ENCODE measurements at regions not wholly inside any gene's neighbourhood (a gene's known extent, or its start where the extent isn't known, plus 50 kb on each side); places are given as distances from the start of the nearest gene placed in this dataset.
A peak's percentile ranks its signal among the peaks of the same experiment; 100 is the strongest.

- no peak for DNase-seq
Observed at GRCh38 chr9:73805111-73805510, 653.4 kb downstream of the ANXA1 start.

DNA sequence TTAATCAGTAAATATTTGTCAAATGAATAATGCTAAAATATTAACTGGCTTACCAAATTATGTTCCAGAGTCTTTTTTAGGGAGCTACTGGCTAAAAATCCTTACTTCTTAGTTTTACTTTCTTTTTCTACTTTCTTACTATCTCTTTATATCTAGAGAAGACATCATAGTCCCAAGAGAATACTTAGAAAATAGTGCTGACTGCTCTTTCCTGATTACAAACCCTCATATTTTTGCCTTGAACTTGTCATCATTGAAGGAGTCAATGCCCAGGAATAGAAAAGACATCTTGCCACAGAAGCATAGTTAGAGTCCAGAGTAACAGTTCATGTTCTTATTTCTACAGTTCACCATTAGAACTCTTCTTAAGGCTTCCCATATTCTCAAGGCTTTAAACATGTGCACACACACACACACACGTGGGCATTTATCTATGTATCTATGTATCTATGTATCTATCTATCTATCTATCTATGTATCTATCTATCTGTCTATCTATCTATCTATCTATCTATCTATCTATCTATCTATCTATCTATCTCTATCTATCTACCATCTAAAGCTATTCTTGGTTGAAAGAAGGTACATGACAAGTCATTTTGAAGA is 654.3 kb downstream of the ANXA1 start:
- no peak for DNase-seq

- no peak for DNase-seq
Observed at GRCh38 chr9:73806876-73807275, 655.2 kb downstream of the ANXA1 start.

DNA sequence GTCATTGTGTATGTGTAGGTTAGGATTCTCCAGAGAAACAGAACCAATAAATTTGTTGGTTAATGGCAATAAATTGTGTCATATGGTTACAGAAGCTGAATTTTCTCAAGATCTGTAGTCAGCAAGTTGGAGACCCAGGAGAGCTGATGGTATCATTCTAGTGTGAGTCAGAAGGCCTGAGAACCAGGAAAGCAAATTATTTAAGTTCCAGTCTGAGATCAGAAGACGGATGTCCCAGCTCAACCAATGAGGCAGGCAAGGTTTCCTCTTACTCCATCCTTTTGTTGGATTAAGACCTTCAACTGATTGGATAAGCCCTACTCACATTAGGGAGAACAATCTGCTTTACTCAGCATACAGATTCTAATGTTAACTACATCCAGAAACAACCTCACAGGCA is 656.3 kb downstream of the ANXA1 start:
- no peak for DNase-seq

DNA sequence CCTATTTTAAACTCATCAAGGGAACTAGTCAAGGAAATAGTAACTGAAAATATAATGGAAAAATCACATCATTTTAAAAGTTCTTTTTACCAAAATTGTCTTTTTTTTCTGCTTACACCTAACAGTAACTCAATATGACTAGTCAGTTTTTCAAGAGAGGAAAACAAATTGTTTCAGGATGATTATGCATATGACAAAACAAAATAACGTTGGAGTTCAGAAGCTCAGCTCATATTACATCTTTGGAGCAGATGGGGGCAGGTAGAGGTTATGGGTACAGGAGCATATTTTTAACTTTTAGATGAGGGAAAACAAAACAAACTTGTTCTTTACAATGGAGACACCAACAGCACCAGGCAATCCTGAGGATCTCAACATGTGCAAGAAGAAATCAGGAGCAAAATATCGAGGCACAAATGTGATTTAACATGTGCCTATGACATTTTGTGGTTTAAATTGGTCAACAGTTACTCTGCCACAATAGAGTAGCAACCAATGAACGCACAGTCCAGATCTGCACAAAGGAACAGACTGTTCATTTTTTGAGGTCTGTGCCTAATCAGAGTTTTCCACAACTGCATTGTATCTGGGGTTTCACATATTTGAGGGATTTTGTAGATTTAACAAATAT is 659.0 kb downstream of the ANXA1 start:
- DNase-seq: no peak

- DNase-seq: no peak
Observed at GRCh38 chr9:73813546-73813945, 661.9 kb downstream of the ANXA1 start.

GRCh38 chr9:73816905-73817304 is 665.2 kb downstream of the ANXA1 start:
- DNase-seq: no peak

DNA sequence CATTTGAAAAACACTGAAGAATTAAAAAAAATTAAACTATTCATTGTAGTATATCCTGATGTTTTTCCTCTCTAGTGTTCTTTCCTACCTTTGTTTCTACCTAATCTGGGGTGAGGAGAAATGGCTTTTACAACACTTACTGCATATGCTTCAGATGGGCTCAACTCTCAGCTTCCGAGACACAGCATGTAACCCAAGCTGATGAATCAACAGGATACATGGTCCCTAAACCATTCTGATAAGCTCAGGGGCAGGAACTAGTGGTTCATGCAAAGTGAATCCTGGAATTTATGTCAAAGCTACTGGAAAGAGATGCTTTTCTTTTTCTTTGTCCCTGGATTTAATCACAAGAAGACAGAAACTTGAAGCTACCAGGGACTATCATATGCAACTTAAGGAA is 672.5 kb upstream of the RORB start:
- DNase-seq: no peak

GRCh38 chr9:73838871-73839270 is 658.3 kb upstream of the RORB start:
- DNase-seq: no peak

- no peak for DNase-seq
Observed at GRCh38 chr9:73839471-73839870, 657.7 kb upstream of the RORB start.

DNA sequence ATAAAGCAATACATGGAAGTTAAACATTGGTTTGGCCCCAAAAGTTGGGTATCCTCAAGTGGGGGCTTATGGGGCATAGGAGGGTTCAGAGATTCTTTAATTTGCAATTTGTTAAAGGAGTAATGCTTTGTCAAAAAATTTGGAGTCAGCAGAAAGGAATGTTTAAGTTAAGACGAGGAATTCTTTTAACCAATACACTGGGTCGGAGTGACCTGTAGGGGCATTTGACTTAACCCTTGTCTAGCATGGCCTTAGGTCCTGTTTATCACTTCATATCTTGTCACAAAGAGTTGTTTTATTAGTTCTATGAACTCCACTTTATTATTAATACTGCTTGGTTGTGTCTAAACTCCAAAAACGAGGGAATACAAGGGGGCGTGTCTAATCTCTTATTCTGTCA is 656.1 kb upstream of the RORB start:
- no peak for DNase-seq

DNA sequence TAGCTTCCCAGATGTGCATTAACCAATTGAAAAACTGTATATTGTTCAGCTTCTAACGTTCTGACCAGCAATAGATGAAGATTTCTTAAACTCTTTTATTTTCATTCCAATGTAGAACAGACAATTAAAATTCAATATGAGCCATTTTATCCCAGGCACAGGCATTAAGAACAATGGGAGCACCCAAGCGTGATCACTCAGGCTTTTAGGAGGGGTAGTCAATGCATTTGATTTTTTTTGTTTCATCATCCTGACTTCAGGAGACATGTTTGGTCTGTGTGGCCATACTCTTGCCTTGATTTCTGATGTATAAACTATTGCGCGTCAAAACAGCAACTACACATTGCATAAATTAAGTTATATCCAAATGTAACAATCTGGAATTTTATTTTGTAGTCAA is 653.0 kb upstream of the RORB start:
- no peak for DNase-seq

DNA sequence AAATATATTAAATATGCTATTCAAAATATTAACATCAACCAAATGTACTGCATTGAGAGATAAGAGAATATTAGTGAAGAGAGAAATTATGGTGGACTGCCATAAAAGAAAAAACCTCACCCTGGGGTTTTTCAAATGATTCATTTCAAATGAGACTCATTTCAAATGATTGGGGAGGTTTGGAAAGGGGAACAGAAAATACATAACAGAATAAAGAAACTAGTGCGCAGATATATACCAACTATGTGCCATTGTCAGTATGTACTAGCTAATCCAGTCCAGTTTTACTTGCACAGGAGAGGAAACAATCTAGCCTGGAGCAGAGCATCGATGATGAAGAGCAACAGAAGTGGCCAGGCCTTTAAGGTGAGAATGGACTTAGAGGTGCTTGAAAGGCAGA is 651.6 kb upstream of the RORB start:
- DNase-seq: no peak

GRCh38 chr9:73845954-73846690 is 651.0 kb upstream of the RORB start:
- no peak for DNase-seq

DNA sequence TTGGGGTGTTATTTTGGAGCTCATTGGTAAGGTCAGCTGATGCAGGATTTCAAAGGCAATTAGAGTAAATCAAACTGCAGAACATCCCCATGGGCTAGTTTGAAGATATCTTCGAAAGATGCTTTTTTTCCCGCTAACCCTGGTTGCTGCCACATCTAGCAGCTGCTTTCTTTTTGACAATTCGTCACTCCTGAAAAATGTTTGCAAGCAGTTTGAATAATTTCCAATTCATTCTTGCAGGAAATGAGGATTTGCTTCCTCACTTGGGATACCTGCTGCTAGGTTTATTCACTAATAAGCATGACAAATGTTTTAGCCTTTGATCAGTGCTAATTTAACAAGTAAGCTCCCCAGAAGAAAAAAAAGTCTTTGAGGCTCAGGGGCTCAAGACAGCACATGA is 649.6 kb upstream of the RORB start:
- DNase-seq: no peak

GRCh38 chr9:73853549-73853948 is 643.6 kb upstream of the RORB start:
- DNase-seq: no peak

GRCh38 chr9:73855206-73855605 is 641.9 kb upstream of the RORB start:
- no peak for DNase-seq

- no peak for DNase-seq
Observed at GRCh38 chr9:73863924-73864323, 633.2 kb upstream of the RORB start.

DNA sequence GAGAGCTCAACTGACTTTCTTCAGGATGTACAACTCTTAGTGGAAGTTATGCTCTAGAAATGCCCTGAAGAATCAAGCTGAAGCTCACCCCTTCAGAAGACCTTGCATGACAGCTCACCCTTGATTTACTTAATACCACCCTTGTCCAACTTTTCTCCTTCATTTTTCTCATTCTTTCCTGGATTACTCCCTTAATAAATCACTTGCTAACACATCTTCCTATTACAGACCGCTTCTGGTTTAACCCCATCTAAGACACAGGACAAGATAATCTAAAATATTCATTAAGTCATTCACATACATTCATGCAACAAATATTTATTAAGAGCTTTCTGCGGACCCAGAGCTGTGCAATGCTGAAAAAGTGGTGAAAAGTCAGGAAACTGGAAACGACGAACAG is 630.7 kb upstream of the RORB start:
- DNase-seq: no peak

DNA sequence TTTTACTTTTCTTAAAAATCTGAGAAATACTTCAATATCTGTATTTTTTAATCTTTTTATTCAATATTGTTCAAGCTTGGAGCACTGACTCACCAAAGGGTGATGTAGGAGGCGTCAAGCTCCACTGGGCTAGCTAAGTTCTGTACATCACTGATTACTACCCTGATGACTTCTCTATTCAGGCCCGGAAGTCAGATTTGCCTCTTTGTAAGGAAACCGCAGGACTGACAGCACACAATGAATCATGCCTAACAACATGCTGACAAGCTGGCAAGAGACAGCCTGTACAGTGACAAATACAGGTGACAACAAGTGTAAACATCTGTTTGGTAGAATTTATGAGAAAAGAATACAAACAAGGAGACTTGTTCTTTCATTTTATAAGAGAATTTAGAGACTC is 627.9 kb upstream of the RORB start:
- peak; percentile 6 to 21 for DNase-seq

DNA sequence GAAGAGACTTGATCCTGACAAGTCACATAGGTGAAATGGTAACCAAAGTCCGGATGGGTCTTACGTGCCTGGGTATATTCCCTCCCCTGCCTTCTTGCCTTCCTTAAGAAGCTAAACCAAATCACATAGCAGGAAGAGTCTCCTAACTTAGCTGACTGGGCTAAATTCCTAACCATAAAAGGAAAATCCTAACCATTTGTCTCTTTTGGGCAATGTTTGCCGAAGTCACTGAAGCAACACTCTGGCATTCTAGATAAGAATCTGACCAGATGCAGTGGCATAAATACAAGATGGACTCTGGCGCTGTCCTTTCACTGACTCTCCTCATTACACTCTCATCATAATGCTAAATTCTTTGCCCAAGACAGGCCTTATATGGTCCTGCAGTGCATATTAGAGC is 625.5 kb upstream of the RORB start:
- no peak for DNase-seq

GRCh38 chr9:73872701-73873100 is 624.4 kb upstream of the RORB start:
- no peak for DNase-seq

GRCh38 chr9:73880101-73880500 is 617.0 kb upstream of the RORB start:
- DNase-seq: no peak

GRCh38 chr9:73889023-73889422 is 608.1 kb upstream of the RORB start:
- DNase-seq: no peak

Data from CD4-positive, alpha-beta T cell treated with Interferon alpha-2 for 1 hour (primary cell).